ENCODE measurements at regions not wholly inside any gene's neighbourhood (a gene's known extent, or its start where the extent isn't known, plus 50 kb on each side); places are given as distances from the start of the nearest gene placed in this dataset.

GRCh38 chr1:190579552-190580193, 102.0 kb upstream of the BRINP3 start:
- TF ChIP-seq CTCF (IDR thresholded peaks at IDR 0.05; ENCODE audit: insufficient read depth, low read depth, low read length): no peak
- TF ChIP-seq EZH2 (IDR thresholded peaks at IDR 0.05; ENCODE audit: insufficient read depth, low read length): no peak
